ENCODE measurements at regions not wholly inside any gene's neighbourhood (a gene's known extent, or its start where the extent isn't known, plus 50 kb on each side); places are given as distances from the start of the nearest gene placed in this dataset.

DNA sequence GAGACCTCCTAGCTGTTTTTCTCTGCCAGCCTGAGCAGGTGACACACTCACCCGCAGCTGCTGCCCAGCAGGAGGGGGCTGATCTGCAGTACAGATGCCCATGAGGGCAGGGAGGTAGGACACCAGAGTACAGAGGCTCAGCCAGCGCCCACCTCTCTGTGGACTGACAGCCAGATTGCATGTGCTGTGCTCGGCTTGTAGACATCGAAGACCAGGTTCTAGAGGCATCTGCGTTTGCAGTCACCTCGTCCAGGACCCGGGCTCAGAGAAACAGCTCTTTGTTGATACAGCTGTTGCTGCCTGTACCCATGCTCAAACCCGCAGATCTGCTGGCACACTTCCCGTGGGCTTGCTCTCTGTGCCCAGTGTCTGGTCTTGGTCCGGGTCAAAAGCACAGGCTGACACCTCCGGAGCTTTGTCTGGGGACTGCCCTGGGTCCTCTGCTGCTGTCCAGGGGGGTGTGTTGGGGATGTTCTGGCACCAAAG, 224.7 kb downstream of the GLRX3 start:
- Histone ChIP-seq H3K9me3 (no peaks in the 10 kb centered on the region), H3K36me3 (no peaks in the 10 kb centered on the region), H3K4me3 (no peak overlapping the region), H3K4me1 (peaks cover 0 to 13% (median 4%) of the 10 kb centered on the region in 9 donors), H3K27me3 (no peaks in the 10 kb centered on the region), H3K27ac (no peak overlapping the region)
- intact Hi-C loops (cut with DNase I), result no loop called here
- TF ChIP-seq CTCF (IDR thresholded peaks at IDR 0.05), result no peak
- DNase-seq (no peak), ATAC-seq (no peak)
- WGBS, 2 donors, result 58 to 70% methylated on average over 11 of the region's 11 CpGs

DNA sequence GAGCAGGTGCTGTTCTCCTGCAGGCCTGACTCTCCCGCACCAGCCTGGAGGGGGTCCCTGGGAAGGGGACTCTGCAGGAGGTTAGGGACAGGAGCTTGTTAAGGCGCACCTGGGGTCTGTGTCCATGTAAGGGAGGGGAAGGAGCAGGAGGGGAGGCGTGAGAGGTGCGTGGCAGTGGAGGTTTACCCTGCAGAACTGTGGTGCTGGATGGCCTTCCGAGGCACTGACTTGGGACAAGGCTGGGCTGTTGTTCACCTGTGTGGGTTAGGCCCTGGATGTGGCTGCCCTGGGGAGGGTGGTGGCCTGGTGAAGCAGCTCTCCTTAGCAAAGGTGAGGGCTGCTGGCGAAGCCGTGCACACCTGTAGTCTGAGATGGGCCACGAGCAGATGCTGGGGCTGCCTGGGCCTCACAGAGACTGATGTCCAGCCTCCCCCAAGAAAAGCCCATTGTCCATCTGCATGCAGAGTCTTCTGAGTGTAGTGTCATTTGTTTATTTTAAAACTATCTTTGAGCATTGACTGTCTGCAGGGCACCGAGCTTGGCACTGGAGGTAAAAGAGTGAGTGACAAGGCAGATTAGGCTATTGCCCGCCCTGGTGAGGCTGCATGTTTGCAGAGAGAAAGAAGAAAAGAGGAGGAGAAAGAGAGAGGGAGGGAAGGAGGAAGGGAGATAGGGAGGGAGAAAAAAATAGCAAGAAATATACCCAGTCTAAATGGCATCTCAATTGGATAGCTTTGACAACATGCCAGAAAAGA, 225.3 kb downstream of the GLRX3 start:
- Histone ChIP-seq H3K27ac (peak overlapping the region in 2 of 10 donors; percentile 46 to 50), H3K4me3 (no peak overlapping the region), H3K36me3 (no peaks in the 10 kb centered on the region), H3K9me3 (no peaks in the 10 kb centered on the region), H3K27me3 (no peaks in the 10 kb centered on the region), H3K4me1 (peaks cover 0 to 13% (median 4%) of the 10 kb centered on the region in 9 donors)
- ATAC-seq (peak in 5 of 8 donors; percentile 57 to 79 (median 67)), DNase-seq (no peak)
- intact Hi-C loops (cut with DNase I), result no loop called here
- TF ChIP-seq CTCF (IDR thresholded peaks at IDR 0.05), result no peak
- 68 to 73% methylated on average over 10 of the region's 10 CpGs for WGBS, 2 donors

- Histone ChIP-seq H3K4me3 (no peak overlapping the region), H3K36me3 (no peaks in the 10 kb centered on the region), H3K27me3 (no peaks in the 10 kb centered on the region), H3K9me3 (no peaks in the 10 kb centered on the region), H3K4me1 (peaks cover 0 to 13% (median 4%) of the 10 kb centered on the region in 9 donors), H3K27ac (peak overlapping the region in 2 of 10 donors; percentile 46 to 50)
- ATAC-seq, result peak; percentile 80 to 96 (median 94)
- TF ChIP-seq CTCF (IDR thresholded peaks at IDR 0.05), result peak in 2 of 9 donors; percentile 5 to 10
- intact Hi-C loops (cut with DNase I), result no loop called here
- peak; percentile 39 to 55 for DNase-seq
- 7 to 22% methylated on average over 9 of the region's 9 CpGs for WGBS, 2 donors
Measured at GRCh38 chr10:130362308-130362761, 226.1 kb downstream of the GLRX3 start.

DNA sequence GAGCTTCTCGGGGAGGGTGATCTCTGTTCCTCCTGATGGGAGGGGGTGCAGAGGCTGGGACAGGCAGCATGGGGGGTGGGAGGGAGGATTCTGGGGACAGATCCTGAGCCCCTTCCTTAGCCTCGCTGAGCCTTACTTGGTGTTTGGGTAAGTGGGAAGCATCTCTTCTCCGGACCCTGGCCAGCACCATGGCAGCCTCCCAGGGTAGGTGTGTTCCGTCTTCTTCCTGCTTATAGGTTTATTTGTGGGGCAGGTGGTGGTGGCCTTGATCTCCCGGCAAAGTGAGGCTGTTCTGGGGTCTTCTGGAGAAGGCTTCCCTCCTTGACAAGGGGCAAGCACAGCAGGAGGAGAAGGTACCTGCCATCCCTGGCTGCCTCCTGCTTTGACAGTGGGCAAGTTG, 226.9 kb downstream of the GLRX3 start:
- no peak for DNase-seq
- H3K27me3 ChIP-seq, result no peaks in the 10 kb centered on the region
- H3K36me3 ChIP-seq, result no peaks in the 10 kb centered on the region
- H3K27ac ChIP-seq, result no peak overlapping the region
- H3K4me1 ChIP-seq, result peaks cover 0 to 13% (median 4%) of the 10 kb centered on the region in 9 donors
- ATAC-seq, result no peak
- no peak for TF ChIP-seq CTCF (IDR thresholded peaks at IDR 0.05)
- WGBS, 2 donors, result 73 to 77% methylated on average over 5 of the region's 5 CpGs
- no peak overlapping the region for H3K4me3 ChIP-seq
- no peaks in the 10 kb centered on the region for H3K9me3 ChIP-seq
- intact Hi-C loops (cut with DNase I), result no loop called here
